ENCODE measurements at regions not wholly inside any gene's neighbourhood (a gene's known extent, or its start where the extent isn't known, plus 50 kb on each side); places are given as distances from the start of the nearest gene placed in this dataset.

GRCh38 chr6:62716719-62717118 is 430.7 kb upstream of the KHDRBS2 start:
- no peak overlapping the region for H3K4me3 ChIP-seq
- no peaks in the 10 kb centered on the region for H3K9me3 ChIP-seq
- WGBS (ENCODE audit: missing lambda C conversion rate), result 37% methylated on average over 3 of the region's 3 CpGs
- ChIA-PET CTCF (no interaction called here), POLR2A (no interaction called here)
- H3K4me1 ChIP-seq, result no peaks in the 10 kb centered on the region
- no peak for FAIRE-seq
- TF ChIP-seq FOXS1 (CRISPR knock-in tag; IDR thresholded peaks at IDR 0.05) (no peak), BCL3 (IDR thresholded peaks at IDR 0.05) (no peak), MAX (IDR thresholded peaks at IDR 0.05) (no peak), HOXA7 (CRISPR knock-in tag; IDR thresholded peaks at IDR 0.05) (no peak), POLR2AphosphoS2 (conservative IDR thresholded peaks at IDR 0.05; ENCODE audit: low read length) (no peak), ESRRA (IDR thresholded peaks at IDR 0.05; ENCODE audit: borderline replicate concordance, low read length) (no peak), EHF (CRISPR knock-in tag; IDR thresholded peaks at IDR 0.05) (no peak), PHF8 (IDR thresholded peaks at IDR 0.05; ENCODE audit: borderline replicate concordance, low read depth) (no peak), MAZ (IDR thresholded peaks at IDR 0.05; ENCODE audit: borderline replicate concordance, low read depth, low read length) (no peak), CHD4 (IDR thresholded peaks at IDR 0.05; ENCODE audit: borderline replicate concordance) (no peak), RARB (CRISPR knock-in tag; IDR thresholded peaks at IDR 0.05) (no peak), HES2 (IDR thresholded peaks at IDR 0.05) (no peak), ZC3H11A (IDR thresholded peaks at IDR 0.05) (no peak), EHMT2 (IDR thresholded peaks at IDR 0.05; ENCODE audit: low read depth) (no peak)
- no peak overlapping the region for H3K4me2 ChIP-seq
- ATAC-seq, result no peak
- no peak for DNase-seq (ENCODE audit: low read depth in 1 of 2, low spot score in 1 of 2)
- H3K27ac ChIP-seq, result no peak overlapping the region

- ATAC-seq, result no peak
- POLR2A ChIA-PET, result no interaction called here
- no peak for FAIRE-seq
Observed at GRCh38 chr6:62714112-62714511, 428.1 kb upstream of the KHDRBS2 start.

GRCh38 chr6:62711750-62712149 is 425.7 kb upstream of the KHDRBS2 start:
- Histone ChIP-seq H3K4me1 (no peaks in the 10 kb centered on the region), H3K4me3 (no peak overlapping the region), H3K9me3 (no peaks in the 10 kb centered on the region), H3K27ac (no peak overlapping the region), H3K4me2 (no peak overlapping the region)
- DNase-seq (ENCODE audit: low read depth in 1 of 2, low spot score in 1 of 2) (no peak), ATAC-seq (no peak), FAIRE-seq (no peak)
- CTCF ChIA-PET, result no interaction called here
- POLR2A ChIA-PET, result no interaction called here
- 80% methylated on average over 1 of the region's 1 CpG for WGBS (ENCODE audit: missing lambda C conversion rate)
- no peak for TF ChIP-seq FOSL2 (IDR thresholded peaks at IDR 0.05)
- no peak for TF ChIP-seq FOSL2 (CRISPR knock-in tag; IDR thresholded peaks at IDR 0.05)
- no peak for TF ChIP-seq ATOH8 (CRISPR knock-in tag; IDR thresholded peaks at IDR 0.05; ENCODE audit: low read depth)
- no peak for TF ChIP-seq ZNF302 (CRISPR knock-in tag; IDR thresholded peaks at IDR 0.05)
- no peak for TF ChIP-seq ZFP36 (IDR thresholded peaks at IDR 0.05; ENCODE audit: borderline replicate concordance, partially characterized antibody)
- TF ChIP-seq RNF2 (IDR thresholded peaks at IDR 0.05; ENCODE audit: borderline replicate concordance, low read depth), result no peak
- TF ChIP-seq PBX3 (IDR thresholded peaks at IDR 0.05), result no peak
- no peak for TF ChIP-seq NR3C1 (IDR thresholded peaks at IDR 0.05)
- peak; percentile 12 for TF ChIP-seq MAFK (IDR thresholded peaks at IDR 0.05; ENCODE audit: partially characterized antibody)

More at GRCh38 chr6:62714112-62714511, 428.1 kb upstream of the KHDRBS2 start:
- H3K4me3 ChIP-seq, result no peak overlapping the region
- H3K9me3 ChIP-seq, result no peaks in the 10 kb centered on the region
- TF ChIP-seq CBX2 (IDR thresholded peaks at IDR 0.05; ENCODE audit: borderline replicate concordance, low read depth) (no peak), FOXS1 (CRISPR knock-in tag; IDR thresholded peaks at IDR 0.05) (no peak), MYC (IDR thresholded peaks at IDR 0.05; ENCODE audit: borderline replicate concordance, low read length) (no peak), EP300 (IDR thresholded peaks at IDR 0.05) (no peak), MAFK (IDR thresholded peaks at IDR 0.05; ENCODE audit: partially characterized antibody) (no peak), ESRRA (IDR thresholded peaks at IDR 0.05; ENCODE audit: borderline replicate concordance, low read length) (no peak), HOXB5 (CRISPR knock-in tag; IDR thresholded peaks at IDR 0.05) (no peak), HDAC2 (IDR thresholded peaks at IDR 0.05) (no peak), RNF2 (IDR thresholded peaks at IDR 0.05; ENCODE audit: borderline replicate concordance, low read depth) (no peak), RFX5 (IDR thresholded peaks at IDR 0.05) (no peak), HEYL (CRISPR knock-in tag; IDR thresholded peaks at IDR 0.05) (no peak), FOSL2 (IDR thresholded peaks at IDR 0.05) (no peak), FOSL2 (CRISPR knock-in tag; IDR thresholded peaks at IDR 0.05) (no peak), ATOH8 (CRISPR knock-in tag; IDR thresholded peaks at IDR 0.05; ENCODE audit: low read depth) (no peak), TP53 (CRISPR knock-in tag; IDR thresholded peaks at IDR 0.05) (no peak), FOSB (CRISPR knock-in tag; IDR thresholded peaks at IDR 0.05) (no peak)
- no peak overlapping the region for H3K4me2 ChIP-seq
- CTCF ChIA-PET, result no interaction called here
- DNase-seq (ENCODE audit: low read depth in 1 of 2, low spot score in 1 of 2), result no peak
- no peaks in the 10 kb centered on the region for H3K4me1 ChIP-seq
- no peak overlapping the region for H3K27ac ChIP-seq
